ENCODE measurements at regions not wholly inside any gene's neighbourhood (a gene's known extent, or its start where the extent isn't known, plus 50 kb on each side); places are given as distances from the start of the nearest gene placed in this dataset.

DNA sequence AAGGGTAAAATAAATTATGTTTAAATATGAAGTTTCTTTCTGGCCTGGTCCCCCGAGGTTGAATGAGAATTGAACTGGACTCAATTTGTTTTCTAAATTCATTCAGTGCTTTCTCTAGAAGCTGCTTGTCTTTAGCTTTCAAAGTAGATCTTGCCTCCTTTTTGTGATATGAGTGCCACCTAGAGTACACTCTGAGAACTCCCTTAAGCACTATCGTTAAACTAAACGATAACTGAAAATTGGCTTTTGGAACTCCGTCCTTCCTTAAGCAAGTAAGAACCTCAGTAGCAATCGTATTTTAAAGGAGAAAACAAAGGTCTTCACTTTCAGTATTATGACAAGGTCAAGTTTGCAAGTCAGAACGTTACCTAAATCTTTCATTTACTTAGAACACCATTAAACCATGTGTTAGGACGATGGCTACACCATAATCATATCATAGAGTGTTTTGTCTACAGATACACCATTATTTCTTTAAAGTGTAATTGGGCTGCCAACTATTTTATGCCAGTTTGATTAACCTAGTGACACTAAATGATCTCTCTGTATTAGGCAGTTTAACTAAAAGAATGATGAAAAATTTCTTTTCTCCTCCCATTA is 364.8 kb downstream of the SNAPC1 start (continued):
- TF ChIP-seq, protein P1, sequence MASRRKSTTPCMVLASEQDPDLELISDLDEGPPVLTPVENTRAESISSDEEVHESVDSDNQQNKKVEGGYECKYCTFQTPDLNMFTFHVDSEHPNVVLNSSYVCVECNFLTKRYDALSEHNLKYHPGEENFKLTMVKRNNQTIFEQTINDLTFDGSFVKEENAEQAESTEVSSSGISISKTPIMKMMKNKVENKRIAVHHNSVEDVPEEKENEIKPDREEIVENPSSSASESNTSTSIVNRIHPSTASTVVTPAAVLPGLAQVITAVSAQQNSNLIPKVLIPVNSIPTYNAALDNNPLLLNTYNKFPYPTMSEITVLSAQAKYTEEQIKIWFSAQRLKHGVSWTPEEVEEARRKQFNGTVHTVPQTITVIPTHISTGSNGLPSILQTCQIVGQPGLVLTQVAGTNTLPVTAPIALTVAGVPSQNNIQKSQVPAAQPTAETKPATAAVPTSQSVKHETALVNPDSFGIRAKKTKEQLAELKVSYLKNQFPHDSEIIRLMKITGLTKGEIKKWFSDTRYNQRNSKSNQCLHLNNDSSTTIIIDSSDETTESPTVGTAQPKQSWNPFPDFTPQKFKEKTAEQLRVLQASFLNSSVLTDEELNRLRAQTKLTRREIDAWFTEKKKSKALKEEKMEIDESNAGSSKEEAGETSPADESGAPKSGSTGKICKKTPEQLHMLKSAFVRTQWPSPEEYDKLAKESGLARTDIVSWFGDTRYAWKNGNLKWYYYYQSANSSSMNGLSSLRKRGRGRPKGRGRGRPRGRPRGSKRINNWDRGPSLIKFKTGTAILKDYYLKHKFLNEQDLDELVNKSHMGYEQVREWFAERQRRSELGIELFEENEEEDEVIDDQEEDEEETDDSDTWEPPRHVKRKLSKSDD (conservative IDR thresholded peaks at IDR 0.05; ENCODE audit: low read length), result no peak
- no peak for TF ChIP-seq KLF10 (CRISPR knock-in tag; IDR thresholded peaks at IDR 0.05)
- TF ChIP-seq ZFPM2 (CRISPR knock-in tag; IDR thresholded peaks at IDR 0.05), result no peak
- no peak for TF ChIP-seq ZNF124 (CRISPR knock-in tag; IDR thresholded peaks at IDR 0.05)
- no peak for TF ChIP-seq RREB1 (CRISPR knock-in tag; IDR thresholded peaks at IDR 0.05)
- no peak for TF ChIP-seq ARID4B (CRISPR knock-in tag; IDR thresholded peaks at IDR 0.05)
- TF ChIP-seq ZNF57 (CRISPR knock-in tag; IDR thresholded peaks at IDR 0.05), result no peak
- TF ChIP-seq CTCF (IDR thresholded peaks at IDR 0.05 in 2 of 3, conservative IDR thresholded peaks at IDR 0.05 in 1 of 3; ENCODE audit: insufficient read depth in 2 of 3, low read depth in 1 of 3, low read length in 3 of 3), result peak in 2 of 3 experiments; percentile 43 to 65; a peak in 4 of 6 replicates
- no peak for TF ChIP-seq MEIS2 (IDR thresholded peaks at IDR 0.05; ENCODE audit: partially characterized antibody)
- no peak for TF ChIP-seq KDM1A (IDR thresholded peaks at IDR 0.05)
- no peak for TF ChIP-seq PHB2 (IDR thresholded peaks at IDR 0.05; ENCODE audit: low read depth)
- no peak for TF ChIP-seq NELFE (IDR thresholded peaks at IDR 0.05; ENCODE audit: insufficient read depth, insufficient read length)
- TF ChIP-seq NFATC3 (IDR thresholded peaks at IDR 0.05), result no peak
